Neuronal stem cell (in vitro differentiated cells): ENCODE measurements at regions not wholly inside any gene's neighbourhood (a gene's known extent, or its start where the extent isn't known, plus 50 kb on each side); places are given as distances from the start of the nearest gene placed in this dataset.
A peak's percentile ranks its signal among the peaks of the same experiment; 100 is the strongest.
"Not testable (repeated sequence)": the region's sequence is repeated elsewhere in the genome, so short reads cannot be mapped to it uniquely, and the experiment has no call there.

ENCODE experiments used
- DNase-seq: peaks from one replicate; pipeline ENCODE4 v3.0.0-alpha.2; 2013; ENCODE audit warnings: low spot score
- H2AFZ ChIP-seq: one replicate; pipeline ENCODE4 v1.6.1; 2013; ENCODE audit warnings: mild to moderate bottlenecking, low read length, inconsistent platforms
- H2AK5ac ChIP-seq: 2 replicates; pipeline ENCODE4 v1.6.1; 2013; ENCODE audit warnings: low read depth, mild to moderate bottlenecking, inconsistent platforms, low read length, moderate library complexity, mixed read lengths
- H2BK120ac ChIP-seq: 2 replicates; pipeline ENCODE4 v1.6.1; 2013; ENCODE audit warnings: low read depth, mild to moderate bottlenecking, inconsistent platforms, low read length, moderate library complexity, mixed read lengths
- H2BK12ac ChIP-seq: one replicate; pipeline ENCODE4 v1.6.1; 2013; ENCODE audit warnings: low read length, inconsistent platforms
- H2BK15ac ChIP-seq: 2 replicates; pipeline ENCODE4 v1.6.1; 2013; ENCODE audit warnings: mild to moderate bottlenecking, low read length, inconsistent platforms, mixed read lengths
- H2BK5ac ChIP-seq: one replicate; pipeline ENCODE4 v1.6.1; 2013; ENCODE audit warnings: inconsistent platforms, mild to moderate bottlenecking, low read length, moderate library complexity
- H3K14ac ChIP-seq: one replicate; pipeline ENCODE4 v1.6.1; 2013; ENCODE audit warnings: low read length, inconsistent platforms
- H3K18ac ChIP-seq: 2 replicates; pipeline ENCODE4 v1.6.1; 2013; ENCODE audit warnings: low read length, inconsistent platforms
- H3K23ac ChIP-seq: 2 replicates; pipeline ENCODE4 v1.6.1; 2013; ENCODE audit warnings: low read depth, mild to moderate bottlenecking, mixed read lengths, low read length, inconsistent platforms; ENCODE audit not compliant: poor library complexity
- H3K27ac ChIP-seq: replicated peaks from 3 replicates; pipeline ENCODE4 v1.5.1; 2013; ENCODE audit warnings: low read length, inconsistent platforms
- H3K27me3 ChIP-seq, 3 experiments: 2 replicates each; pipeline ENCODE4 v1.6.1; 2013; ENCODE audit warnings: low read length in 3 of 3, mild to moderate bottlenecking in 2 of 3, inconsistent platforms in 1 of 3, low read depth in 1 of 3, mixed read lengths in 1 of 3, moderate library complexity in 1 of 3; ENCODE audit not compliant: control insufficient read depth in 3 of 3, insufficient read depth in 3 of 3
- H3K36me3 ChIP-seq, 2 donors: replicated peaks in 1 of 2; 2 replicates each; pipeline ENCODE4 v1.6.1; 2013; ENCODE audit warnings: low read length in 2 of 2; ENCODE audit not compliant: control insufficient read depth in 2 of 2, insufficient read depth in 2 of 2
- H3K4ac ChIP-seq: 2 replicates; pipeline ENCODE4 v1.6.1; 2013; ENCODE audit warnings: inconsistent platforms, mild to moderate bottlenecking, low read length, moderate library complexity
- H3K4me1 ChIP-seq, 2 donors: 1 replicate in 1 of 2; 2 replicates in 1 of 2; pipeline ENCODE4 v1.6.1; 2013; ENCODE audit warnings: low read length in 2 of 2, low read depth in 1 of 2; ENCODE audit not compliant: control insufficient read depth in 2 of 2, insufficient read depth in 1 of 2
- H3K4me2 ChIP-seq: one replicate; pipeline ENCODE4 v1.6.1; 2013; ENCODE audit warnings: mild to moderate bottlenecking, low read length, inconsistent platforms; ENCODE audit not compliant: insufficient read depth, poor library complexity, severe bottlenecking
- H3K4me3 ChIP-seq, 2 donors: 2 replicates each; pipeline ENCODE4 v1.5.1; 2013; ENCODE audit warnings: low read length in 2 of 2, mild to moderate bottlenecking in 2 of 2, inconsistent platforms in 1 of 2, moderate library complexity in 1 of 2
- H3K79me1 ChIP-seq: one replicate; pipeline ENCODE4 v1.6.1; 2013; ENCODE audit warnings: low read depth, mild to moderate bottlenecking, inconsistent platforms, low read length, moderate library complexity
- H3K9ac ChIP-seq: one replicate; pipeline ENCODE4 v1.6.1; 2013; ENCODE audit warnings: mild to moderate bottlenecking, low read depth, low read length, inconsistent platforms; ENCODE audit not compliant: poor library complexity
- H3K9me3 ChIP-seq, 2 donors: replicated peaks in 1 of 2; 2 replicates each; pipeline versions ENCODE3 to v1.6.1; 2013; ENCODE audit warnings: low read length in 2 of 2, mild to moderate bottlenecking in 2 of 2, inconsistent platforms in 1 of 2, low read depth in 1 of 2, mixed read lengths in 1 of 2, moderate library complexity in 1 of 2; ENCODE audit not compliant: control insufficient read depth in 2 of 2, insufficient read depth in 1 of 2
- H4K8ac ChIP-seq: one replicate; pipeline ENCODE4 v1.6.1; 2013; ENCODE audit warnings: low read depth, mild to moderate bottlenecking, inconsistent platforms, low read length, moderate library complexity
- H4K91ac ChIP-seq: one replicate; pipeline ENCODE4 v1.6.1; 2013; ENCODE audit warnings: low read length, low read depth, mild to moderate bottlenecking, inconsistent platforms; ENCODE audit not compliant: poor library complexity
- WGBS, 2 donors: extraction: QIAGEN DNeasy Blood & Tissue Kit; methylation state at CpG; one replicate each; pipeline ENCODE4 v1.1.7; 2013; ENCODE audit warnings: missing lambda C conversion rate in 2 of 2, mixed read lengths in 1 of 2; ENCODE audit not compliant: insufficient read length in 2 of 2, insufficient replicate concordance in 1 of 2; ENCODE audit errors: extremely low coverage in 2 of 2; 5-methylcytosine and 5-hydroxymethylcytosine counted together

DNA sequence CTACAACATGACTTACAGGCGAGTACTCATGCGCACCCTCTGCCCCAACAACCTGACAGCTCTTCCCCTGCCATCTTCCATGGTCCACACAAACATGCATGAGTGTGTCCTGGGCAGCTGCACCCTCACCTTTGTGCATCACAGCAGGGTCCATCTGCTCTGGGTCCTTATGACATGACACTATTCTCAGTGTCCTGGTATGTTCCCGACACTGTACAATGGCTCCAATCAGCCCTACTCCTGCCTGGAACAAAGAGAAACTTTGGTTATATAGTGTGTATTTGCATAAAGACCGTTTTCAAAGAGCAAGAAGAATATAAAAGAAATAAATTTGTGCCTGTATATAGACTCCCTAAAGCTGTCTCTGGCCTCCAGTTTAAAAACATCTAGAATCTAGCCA, 1679.2 kb downstream of the SPATA31A7 start:
- H2BK12ac ChIP-seq, H3K4me3 ChIP-seq, H2BK15ac ChIP-seq, H3K9me3 ChIP-seq, H3K4me1 ChIP-seq, H2AK5ac ChIP-seq, H3K27ac ChIP-seq, H2BK5ac ChIP-seq, H3K4me2 ChIP-seq, H4K91ac ChIP-seq, H4K8ac ChIP-seq, H2BK120ac ChIP-seq, H3K36me3 ChIP-seq, H3K4ac ChIP-seq, H3K9ac ChIP-seq, H3K79me1 ChIP-seq, H2AFZ ChIP-seq, H3K23ac ChIP-seq, H3K14ac ChIP-seq, DNase-seq: not testable (repeated sequence)
- H3K27me3 ChIP-seq = peaks cover 0 to 64% (median 12%) of the 10 kb centered on the region in 3 experiments
- H3K18ac ChIP-seq = peak overlapping the region; percentile 38
- WGBS, 2 donors = no CpG with 5 or more reads among the region's 4 CpGs

- not testable (repeated sequence) for H2BK15ac ChIP-seq, H3K79me1 ChIP-seq, H3K9ac ChIP-seq, H2BK120ac ChIP-seq, H3K4ac ChIP-seq, H3K4me1 ChIP-seq, H3K27ac ChIP-seq, DNase-seq, H3K23ac ChIP-seq, H2BK12ac ChIP-seq, H3K4me2 ChIP-seq, H4K91ac ChIP-seq, H3K9me3 ChIP-seq, H4K8ac ChIP-seq, H2BK5ac ChIP-seq, H2AFZ ChIP-seq, H2AK5ac ChIP-seq, H3K4me3 ChIP-seq, H3K18ac ChIP-seq, H3K36me3 ChIP-seq, H3K14ac ChIP-seq
- peaks cover 0 to 48% (median 0%) of the 10 kb centered on the region in 3 experiments for H3K27me3 ChIP-seq
- no CpG with 5 or more reads among the region's 1 CpG for WGBS, 2 donors
These were observed 1681.9 kb downstream of the SPATA31A7 start for GRCh38 chr9:62871765-62872164.

- not testable (repeated sequence) for H4K91ac ChIP-seq, H3K4ac ChIP-seq, H3K4me2 ChIP-seq, H3K79me1 ChIP-seq, H3K36me3 ChIP-seq, H3K27ac ChIP-seq, H3K23ac ChIP-seq, H4K8ac ChIP-seq, H3K18ac ChIP-seq, H3K9ac ChIP-seq, H2AFZ ChIP-seq, H3K4me1 ChIP-seq, DNase-seq, H2BK5ac ChIP-seq, H2BK120ac ChIP-seq, H2BK12ac ChIP-seq, H3K4me3 ChIP-seq, H3K14ac ChIP-seq, H2BK15ac ChIP-seq, H3K9me3 ChIP-seq, H2AK5ac ChIP-seq
- no CpG with 5 or more reads among the region's 10 CpGs for WGBS, 2 donors
- peaks cover 0 to 36% (median 0%) of the 10 kb centered on the region in 3 experiments for H3K27me3 ChIP-seq
These were observed 1684.4 kb downstream of the SPATA31A7 start for GRCh38 chr9:62874213-62874612.

DNA sequence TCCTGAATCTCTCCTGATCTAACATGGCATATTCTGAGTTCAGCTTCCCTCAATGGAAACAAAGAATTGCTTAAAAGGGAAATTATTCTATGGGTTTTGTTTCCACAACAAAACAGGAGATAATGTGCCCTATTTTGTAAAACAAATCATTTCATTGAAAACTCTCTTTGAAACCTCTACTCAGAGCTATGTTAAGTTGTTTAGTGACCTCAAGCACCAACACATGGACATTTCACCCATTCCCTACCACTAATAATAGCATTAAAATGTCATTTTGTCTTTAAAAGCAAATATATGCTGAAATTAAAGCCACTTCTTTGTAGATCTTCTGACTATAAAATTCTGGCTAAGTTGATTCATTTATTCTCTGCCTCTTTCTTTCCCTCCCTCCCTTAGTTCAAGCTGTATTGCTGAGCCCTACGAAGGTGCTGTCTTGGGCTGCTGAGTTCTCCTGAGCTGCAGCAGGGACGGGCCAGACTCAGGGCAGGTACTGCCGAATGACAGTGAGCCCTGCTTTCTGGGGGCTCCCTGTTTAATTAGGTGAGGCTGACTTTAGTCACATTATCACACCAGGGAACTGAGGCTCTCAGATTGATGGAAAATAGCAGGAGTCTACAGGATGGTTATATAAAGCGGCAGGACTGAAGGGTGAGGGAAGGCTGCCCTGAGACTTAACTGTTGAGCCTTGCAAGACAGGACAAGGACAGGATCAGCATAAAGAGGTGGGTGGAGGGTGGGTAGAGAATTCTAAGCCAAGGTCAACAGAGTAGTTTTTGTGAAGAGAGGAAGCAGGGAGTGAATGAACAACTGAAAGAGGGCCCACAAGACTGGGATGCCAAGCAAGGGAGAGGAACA, 1685.1 kb downstream of the SPATA31A7 start:
- not testable (repeated sequence) for H3K14ac ChIP-seq, H2AK5ac ChIP-seq, H3K79me1 ChIP-seq, H4K91ac ChIP-seq, H3K23ac ChIP-seq, H3K36me3 ChIP-seq, H3K4me3 ChIP-seq, H3K18ac ChIP-seq, H3K9ac ChIP-seq, H2AFZ ChIP-seq, DNase-seq, H2BK12ac ChIP-seq, H3K27ac ChIP-seq, H3K4me2 ChIP-seq, H3K4ac ChIP-seq, H2BK120ac ChIP-seq, H2BK15ac ChIP-seq, H3K4me1 ChIP-seq, H3K9me3 ChIP-seq, H2BK5ac ChIP-seq, H4K8ac ChIP-seq
- peaks cover 0 to 34% (median 0%) of the 10 kb centered on the region in 3 experiments for H3K27me3 ChIP-seq
- no CpG with 5 or more reads among the region's 4 CpGs for WGBS, 2 donors
